Transverse colon (tissue), 4 donors: ENCODE measurements at regions not wholly inside any gene's neighbourhood (a gene's known extent, or its start where the extent isn't known, plus 50 kb on each side); places are given as distances from the start of the nearest gene placed in this dataset.

ENCODE experiments used
- DNase-seq: peaks from one replicate; pipeline ENCODE4 v3.0.0-alpha.2; 2019
- H3K27ac ChIP-seq, 4 donors: fragments of 200-600 bp; sonication (generic); 2 replicates each; pipeline ENCODE4 v1.5.1; 2016 to 2018; ENCODE audit warnings: inconsistent platforms in 4 of 4
- H3K27me3 ChIP-seq: fragments of 200-600 bp; sonication (generic); 2 replicates; pipeline ENCODE4 v1.5.1; 2017; ENCODE audit warnings: inconsistent platforms
- H3K36me3 ChIP-seq, 4 donors: fragments of 200-600 bp; sonication (generic); 2 replicates each; pipeline ENCODE4 v1.5.1; 2017 to 2019; ENCODE audit warnings: inconsistent platforms in 4 of 4
- H3K4me1 ChIP-seq, 4 donors: fragments of 200-600 bp; sonication (generic); 2 replicates each; pipeline ENCODE4 v1.5.1; 2017 to 2020; ENCODE audit warnings: inconsistent platforms in 4 of 4
- H3K4me3 ChIP-seq, 4 donors: fragments of 200-600 bp; sonication (generic); 1 replicate in 1 of 4; 2 replicates in 3 of 4; pipeline versions ENCODE4 v1.5.1 to v1.6.1; 2017 to 2019; ENCODE audit warnings: inconsistent platforms in 4 of 4
- H3K9me3 ChIP-seq, 2 donors: fragments of 200-600 bp; sonication (generic); 2 replicates each; pipeline ENCODE4 v1.5.1; 2017 to 2019; ENCODE audit warnings: inconsistent platforms in 2 of 2
- EP300 ChIP-seq: sonication (generic); formaldehyde crosslinking; IDR thresholded peaks from one replicate; pipeline ENCODE4 v1.6.1; 2017; ENCODE audit warnings: antibody characterized with exemption, low read depth
- POLR2A ChIP-seq: fragments of 450-650 bp; IDR thresholded peaks from one replicate; pipeline ENCODE4 v1.6.1; 2016; ENCODE audit warnings: antibody characterized with exemption, mild to moderate bottlenecking, moderate library complexity
- POLR2AphosphoS5 ChIP-seq, 3 donors: sonication (generic); formaldehyde crosslinking; IDR thresholded peaks; one replicate each; pipeline ENCODE4 v1.6.1; 2016; ENCODE audit warnings: antibody characterized with exemption in 3 of 3
- WGBS, 2 donors: methylation state at CpG; one replicate each; pipeline ENCODE4 v1.1.5; 2018; ENCODE audit warnings: low coverage in 1 of 2; 5-methylcytosine and 5-hydroxymethylcytosine counted together
- in situ Hi-C, 4 donors: fragments of 200-750 bp; cut with MboI; loops; one replicate each; pipeline versions ENCODE4 v1.15.0 to v1.15.1; 2017; ENCODE audit warnings: low sequenced_read_pairs in 3 of 4, low pct_ligation_motif_present in 1 of 4, low pct_unique_long_range_greater_than_20kb in 1 of 4
- intact Hi-C: fragments of 100-400 bp; cut with DNase I; formaldehyde crosslinking; loops from one replicate; pipeline ENCODE4 v1.15.1; 2023; ENCODE audit warnings: low total_unique reads
- TF ChIP-seq, protein P1 (sequence below), 5 experiments: fragments of 200-600 bp in 3 of 5; fragments of 450-650 bp in 2 of 5; sonication (generic) in 3 of 5; IDR thresholded peaks; 1 replicate in 2 of 5; 2 replicates in 3 of 5; pipeline ENCODE4 v1.5.1; 2016 to 2017; ENCODE audit warnings: antibody characterized with exemption in 5 of 5, inconsistent platforms in 3 of 5, mild to moderate bottlenecking in 2 of 5, moderate library complexity in 1 of 5

DNA sequence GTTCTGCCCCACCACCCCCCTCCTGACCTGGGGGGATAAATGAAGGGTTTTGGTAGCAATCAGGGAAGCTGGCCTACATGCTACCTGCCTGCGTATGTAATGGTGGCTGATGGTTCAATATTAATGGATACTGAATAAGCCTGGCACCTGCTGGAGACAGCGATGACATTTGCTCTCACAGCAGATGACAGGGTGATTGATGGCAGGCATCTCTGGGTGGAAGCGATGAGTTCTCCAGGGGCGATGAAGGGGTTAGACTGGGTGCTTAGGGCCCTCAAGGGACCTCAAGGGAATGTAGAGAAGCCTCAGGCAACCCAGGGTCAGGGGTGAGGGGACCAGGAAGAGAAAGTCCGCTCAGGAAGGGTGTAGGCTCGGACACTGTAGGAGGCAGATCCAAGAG lies 107.7 kb upstream of the MLN start:
- H3K27ac ChIP-seq, result no peak overlapping the region
- intact Hi-C loops, result no loop called here
- TF ChIP-seq EP300 (no peak), POLR2A (no peak), POLR2AphosphoS5 (IDR thresholded peaks at IDR 0.05) (no peak)
- TF ChIP-seq, protein P1, sequence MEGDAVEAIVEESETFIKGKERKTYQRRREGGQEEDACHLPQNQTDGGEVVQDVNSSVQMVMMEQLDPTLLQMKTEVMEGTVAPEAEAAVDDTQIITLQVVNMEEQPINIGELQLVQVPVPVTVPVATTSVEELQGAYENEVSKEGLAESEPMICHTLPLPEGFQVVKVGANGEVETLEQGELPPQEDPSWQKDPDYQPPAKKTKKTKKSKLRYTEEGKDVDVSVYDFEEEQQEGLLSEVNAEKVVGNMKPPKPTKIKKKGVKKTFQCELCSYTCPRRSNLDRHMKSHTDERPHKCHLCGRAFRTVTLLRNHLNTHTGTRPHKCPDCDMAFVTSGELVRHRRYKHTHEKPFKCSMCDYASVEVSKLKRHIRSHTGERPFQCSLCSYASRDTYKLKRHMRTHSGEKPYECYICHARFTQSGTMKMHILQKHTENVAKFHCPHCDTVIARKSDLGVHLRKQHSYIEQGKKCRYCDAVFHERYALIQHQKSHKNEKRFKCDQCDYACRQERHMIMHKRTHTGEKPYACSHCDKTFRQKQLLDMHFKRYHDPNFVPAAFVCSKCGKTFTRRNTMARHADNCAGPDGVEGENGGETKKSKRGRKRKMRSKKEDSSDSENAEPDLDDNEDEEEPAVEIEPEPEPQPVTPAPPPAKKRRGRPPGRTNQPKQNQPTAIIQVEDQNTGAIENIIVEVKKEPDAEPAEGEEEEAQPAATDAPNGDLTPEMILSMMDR (IDR thresholded peaks at IDR 0.05), result no peak

DNA sequence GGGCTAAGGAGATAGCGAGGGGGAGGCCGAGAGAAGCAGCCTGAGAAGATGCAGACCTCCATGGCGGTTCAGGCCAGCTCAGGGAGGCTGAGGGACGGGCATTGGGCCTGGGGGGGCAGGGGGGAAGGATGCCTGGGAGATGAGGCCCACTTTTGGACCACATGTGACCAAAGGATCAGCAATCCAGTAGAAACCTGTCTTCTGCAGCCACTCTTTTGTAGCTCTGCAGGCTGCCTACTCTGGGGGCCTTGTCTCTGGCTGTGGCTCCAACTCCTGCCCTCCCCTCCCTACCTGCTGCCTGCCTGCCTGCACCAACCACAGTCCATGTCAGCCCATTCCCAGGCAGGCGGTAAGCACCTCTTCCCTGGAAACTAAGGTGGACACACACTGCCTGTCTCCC lies 106.8 kb upstream of the MLN start:
- 92 to 100% methylated on average over 2 to 5 of the region's 5 CpGs for WGBS, 2 donors
- H3K27me3 ChIP-seq, result no peaks in the 10 kb centered on the region
- intact Hi-C loops (no loop called here), in situ Hi-C loops (no loop called here)
- DNase-seq, result no peak
- H3K27ac ChIP-seq, result no peak overlapping the region
- H3K36me3 ChIP-seq, result no peaks in the 10 kb centered on the region
- TF ChIP-seq POLR2AphosphoS5 (IDR thresholded peaks at IDR 0.05) (no peak), POLR2A (no peak)
- H3K9me3 ChIP-seq, result no peaks in the 10 kb centered on the region
- H3K4me1 ChIP-seq, result peaks cover 0 to 11% (median 0%) of the 10 kb centered on the region in 4 donors
- H3K4me3 ChIP-seq, result no peak overlapping the region

More for the DNA sequence above, 107.7 kb upstream of the MLN start:
- no peak for DNase-seq
- H3K9me3 ChIP-seq, result no peaks in the 10 kb centered on the region
- H3K36me3 ChIP-seq, result no peaks in the 10 kb centered on the region
- H3K4me1 ChIP-seq, result peaks cover 0 to 11% (median 0%) of the 10 kb centered on the region in 4 donors
- in situ Hi-C loops, result no loop called here
- no peak overlapping the region for H3K4me3 ChIP-seq
- 92 to 100% methylated on average over 2 to 6 of the region's 6 CpGs for WGBS, 2 donors
- H3K27me3 ChIP-seq, result no peaks in the 10 kb centered on the region

DNA sequence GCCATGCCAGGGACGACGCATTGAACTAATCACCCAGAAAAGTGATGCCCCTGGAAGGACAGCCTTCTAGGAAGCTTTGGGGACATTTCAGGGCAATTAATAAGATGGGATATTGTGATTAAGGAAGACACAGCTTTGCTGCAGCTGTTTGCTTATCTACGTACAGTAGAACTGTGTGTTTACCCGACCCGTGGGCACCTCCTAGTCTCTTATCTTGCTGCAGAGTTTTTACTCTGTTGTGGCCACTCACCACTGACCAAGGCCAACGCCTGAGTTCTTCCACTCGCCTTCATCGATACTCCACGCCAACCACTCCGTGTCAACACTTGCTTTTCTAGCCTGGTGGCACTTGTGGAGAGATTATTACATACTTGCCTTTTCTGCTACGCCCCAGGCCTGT lies 105.9 kb upstream of the MLN start:
- TF ChIP-seq POLR2A, result no peak
- no peak for TF ChIP-seq EP300
- TF ChIP-seq POLR2AphosphoS5 (IDR thresholded peaks at IDR 0.05), result no peak
- TF ChIP-seq, protein P1 (IDR thresholded peaks at IDR 0.05), result no peak
- H3K27me3 ChIP-seq, result no peaks in the 10 kb centered on the region
- peaks cover 0 to 7% (median 1%) of the 10 kb centered on the region in 4 donors for H3K4me1 ChIP-seq
- intact Hi-C loops, result no loop called here
- 86 to 88% methylated on average over 6 to 11 of the region's 11 CpGs for WGBS, 2 donors
- H3K4me3 ChIP-seq, result no peak overlapping the region
- H3K36me3 ChIP-seq, result no peaks in the 10 kb centered on the region
- no peaks in the 10 kb centered on the region for H3K9me3 ChIP-seq
- no peak for DNase-seq
- in situ Hi-C loops, result no loop called here
- H3K27ac ChIP-seq, result no peak overlapping the region

DNA sequence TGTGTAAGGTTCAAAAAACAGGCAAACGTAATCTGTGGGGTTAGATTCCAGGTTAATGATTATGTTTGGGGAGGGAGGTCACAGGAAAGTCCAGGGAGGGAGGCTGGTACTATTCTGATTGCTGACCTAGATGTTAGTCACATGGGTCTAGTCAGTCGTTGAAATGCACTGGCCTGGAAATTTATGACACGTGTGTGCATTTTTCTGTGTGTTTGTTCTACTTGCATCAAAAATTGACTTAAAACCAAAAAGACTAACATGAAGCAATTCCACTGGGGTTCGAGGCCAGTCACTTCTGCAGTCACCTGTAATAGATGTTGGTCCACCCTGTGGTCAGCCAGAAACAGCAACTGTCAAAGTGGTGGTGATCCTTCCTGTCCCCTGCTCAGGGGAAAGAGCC lies 104.2 kb upstream of the MLN start:
- WGBS, 2 donors, result 40 to 48% methylated on average over 4 of the region's 4 CpGs
- DNase-seq, result no peak
- intact Hi-C loops, result no loop called here
- TF ChIP-seq POLR2AphosphoS5 (IDR thresholded peaks at IDR 0.05) (no peak), EP300 (no peak), POLR2A (no peak)
- TF ChIP-seq, protein P1 (IDR thresholded peaks at IDR 0.05), result no peak
- Histone ChIP-seq H3K4me3 (no peak overlapping the region), H3K9me3 (no peaks in the 10 kb centered on the region), H3K36me3 (no peaks in the 10 kb centered on the region), H3K4me1 (peaks cover 0 to 14% (median 6%) of the 10 kb centered on the region in 4 donors), H3K27ac (no peak overlapping the region), H3K27me3 (no peaks in the 10 kb centered on the region)
- in situ Hi-C loops, result no loop called here

DNA sequence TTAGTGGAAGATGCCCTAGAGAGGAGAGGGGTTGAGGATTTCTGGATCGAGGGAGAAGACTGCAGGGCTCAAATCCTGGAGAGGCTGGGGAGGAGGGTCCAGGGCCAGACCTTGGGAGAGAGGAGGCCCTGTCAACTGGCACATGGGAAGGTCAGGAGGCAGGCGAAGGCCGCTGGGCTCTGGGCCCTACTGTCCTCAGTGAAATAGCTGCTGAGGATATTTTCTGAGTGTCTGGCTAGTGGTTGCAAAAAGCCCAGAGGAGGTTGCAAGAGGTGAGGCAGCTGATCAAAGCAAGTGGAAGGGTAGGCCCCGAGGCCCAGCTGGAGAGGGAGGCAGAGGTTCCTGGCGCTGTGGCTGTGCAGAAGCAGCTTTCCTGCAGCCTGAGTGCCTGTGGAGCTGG lies 103.4 kb upstream of the MLN start:
- Histone ChIP-seq H3K27ac (no peak overlapping the region), H3K27me3 (no peaks in the 10 kb centered on the region), H3K4me3 (no peak overlapping the region), H3K9me3 (no peaks in the 10 kb centered on the region), H3K4me1 (peaks cover 0 to 11% (median 6%) of the 10 kb centered on the region in 4 donors), H3K36me3 (no peaks in the 10 kb centered on the region)
- DNase-seq, result no peak
- TF ChIP-seq POLR2A (no peak), POLR2AphosphoS5 (IDR thresholded peaks at IDR 0.05) (no peak)
- TF ChIP-seq, protein P1 (IDR thresholded peaks at IDR 0.05), result no peak
- in situ Hi-C loops, result no loop called here
- intact Hi-C loops, result no loop called here
- WGBS, 2 donors, result 65 to 80% methylated on average over 4 to 5 of the region's 5 CpGs
